A549 (cell line): ENCODE measurements at regions not wholly inside any gene's neighbourhood (a gene's known extent, or its start where the extent isn't known, plus 50 kb on each side); places are given as distances from the start of the nearest gene placed in this dataset.

ENCODE experiments used
- CEBPB ChIP-seq, 2 experiments: fragments of >200 bp in 1 of 2; sonication (Bioruptor Twin) in 1 of 2; formaldehyde crosslinking in 1 of 2; IDR thresholded peaks; 2 replicates each; pipeline ENCODE4 v1.6.1; 2012 to 2016
- EHF ChIP-seq: fragments of 250-450 bp; sonication (Bioruptor Pico); IDR thresholded peaks from 2 replicates; pipeline ENCODE4 v1.5.0; 2020; ENCODE audit warnings: mild to moderate bottlenecking
- EP300 ChIP-seq, 2 experiments: fragments of >200 bp; sonication (Bioruptor Twin); formaldehyde crosslinking; IDR thresholded peaks; 2 replicates in 1 of 2; 3 replicates in 1 of 2; pipeline ENCODE4 v1.6.1; 2016 to 2017
- MAFK ChIP-seq: fragments of 450-650 bp; IDR thresholded peaks from 2 replicates; pipeline ENCODE4 v1.6.1; 2014; ENCODE audit not compliant: partially characterized antibody
- POLR2A ChIP-seq: IDR thresholded peaks from 2 replicates; pipeline ENCODE4 v1.6.1; 2012; ENCODE audit warnings: mild to moderate bottlenecking, low read length
- POLR2AphosphoS2 ChIP-seq: conservative IDR thresholded peaks from 2 replicates; pipeline ENCODE4 v1.6.1; 2012; ENCODE audit warnings: low read length, improper control_type of control experiment, inconsistent platforms
- RAD21 ChIP-seq, 2 experiments: fragments of >200 bp in 1 of 2; sonication (Bioruptor Twin) in 1 of 2; formaldehyde crosslinking in 1 of 2; IDR thresholded peaks in 1 of 2; conservative IDR thresholded peaks in 1 of 2; 2 replicates in 1 of 2; 3 replicates in 1 of 2; pipeline ENCODE4 v1.6.1; 2012 to 2018; ENCODE audit warnings: inconsistent platforms in 1 of 2
- RNF2 ChIP-seq: fragments of 200-600 bp; sonication (generic); IDR thresholded peaks from 2 replicates; pipeline ENCODE4 v1.6.1; 2016; ENCODE audit warnings: low read depth, mild to moderate bottlenecking, antibody characterized with exemption, moderate library complexity, borderline replicate concordance
- SMC3 ChIP-seq: fragments of >200 bp; sonication (Bioruptor Twin); formaldehyde crosslinking; IDR thresholded peaks from 3 replicates; pipeline ENCODE4 v1.6.1; 2018; ENCODE audit warnings: inconsistent platforms
- TF ChIP-seq, protein P1 (sequence below): fragments of >200 bp; sonication (Bioruptor Twin); formaldehyde crosslinking; IDR thresholded peaks from 3 replicates; pipeline ENCODE4 v1.5.1; 2016
- TF ChIP-seq, protein P2 (sequence below): fragments of 150-350 bp; IDR thresholded peaks from 2 replicates; pipeline ENCODE4 v1.6.1; 2014; ENCODE audit warnings: low read depth, mild to moderate bottlenecking, low read length
- TF ChIP-seq, protein P3 (sequence below): fragments of 450-650 bp; IDR thresholded peaks from 2 replicates; pipeline ENCODE4 v1.6.1; 2014; ENCODE audit warnings: antibody characterized with exemption

- TF ChIP-seq CEBPB (IDR thresholded peaks at IDR 0.05) (no peak), RNF2 (no peak), SMC3 (no peak), POLR2A (no peak), EP300 (IDR thresholded peaks at IDR 0.05) (no peak), RAD21 (conservative IDR thresholded peaks at IDR 0.05 in 1 of 2, IDR thresholded peaks at IDR 0.05 in 1 of 2) (no peak), POLR2AphosphoS2 (no peak), MAFK (no peak), EHF (CRISPR knock-in tag) (no peak)
- TF ChIP-seq, protein P1, sequence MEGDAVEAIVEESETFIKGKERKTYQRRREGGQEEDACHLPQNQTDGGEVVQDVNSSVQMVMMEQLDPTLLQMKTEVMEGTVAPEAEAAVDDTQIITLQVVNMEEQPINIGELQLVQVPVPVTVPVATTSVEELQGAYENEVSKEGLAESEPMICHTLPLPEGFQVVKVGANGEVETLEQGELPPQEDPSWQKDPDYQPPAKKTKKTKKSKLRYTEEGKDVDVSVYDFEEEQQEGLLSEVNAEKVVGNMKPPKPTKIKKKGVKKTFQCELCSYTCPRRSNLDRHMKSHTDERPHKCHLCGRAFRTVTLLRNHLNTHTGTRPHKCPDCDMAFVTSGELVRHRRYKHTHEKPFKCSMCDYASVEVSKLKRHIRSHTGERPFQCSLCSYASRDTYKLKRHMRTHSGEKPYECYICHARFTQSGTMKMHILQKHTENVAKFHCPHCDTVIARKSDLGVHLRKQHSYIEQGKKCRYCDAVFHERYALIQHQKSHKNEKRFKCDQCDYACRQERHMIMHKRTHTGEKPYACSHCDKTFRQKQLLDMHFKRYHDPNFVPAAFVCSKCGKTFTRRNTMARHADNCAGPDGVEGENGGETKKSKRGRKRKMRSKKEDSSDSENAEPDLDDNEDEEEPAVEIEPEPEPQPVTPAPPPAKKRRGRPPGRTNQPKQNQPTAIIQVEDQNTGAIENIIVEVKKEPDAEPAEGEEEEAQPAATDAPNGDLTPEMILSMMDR = no peak
- TF ChIP-seq, protein P2, sequence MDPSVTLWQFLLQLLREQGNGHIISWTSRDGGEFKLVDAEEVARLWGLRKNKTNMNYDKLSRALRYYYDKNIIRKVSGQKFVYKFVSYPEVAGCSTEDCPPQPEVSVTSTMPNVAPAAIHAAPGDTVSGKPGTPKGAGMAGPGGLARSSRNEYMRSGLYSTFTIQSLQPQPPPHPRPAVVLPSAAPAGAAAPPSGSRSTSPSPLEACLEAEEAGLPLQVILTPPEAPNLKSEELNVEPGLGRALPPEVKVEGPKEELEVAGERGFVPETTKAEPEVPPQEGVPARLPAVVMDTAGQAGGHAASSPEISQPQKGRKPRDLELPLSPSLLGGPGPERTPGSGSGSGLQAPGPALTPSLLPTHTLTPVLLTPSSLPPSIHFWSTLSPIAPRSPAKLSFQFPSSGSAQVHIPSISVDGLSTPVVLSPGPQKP = no peak
- TF ChIP-seq, protein P3, sequence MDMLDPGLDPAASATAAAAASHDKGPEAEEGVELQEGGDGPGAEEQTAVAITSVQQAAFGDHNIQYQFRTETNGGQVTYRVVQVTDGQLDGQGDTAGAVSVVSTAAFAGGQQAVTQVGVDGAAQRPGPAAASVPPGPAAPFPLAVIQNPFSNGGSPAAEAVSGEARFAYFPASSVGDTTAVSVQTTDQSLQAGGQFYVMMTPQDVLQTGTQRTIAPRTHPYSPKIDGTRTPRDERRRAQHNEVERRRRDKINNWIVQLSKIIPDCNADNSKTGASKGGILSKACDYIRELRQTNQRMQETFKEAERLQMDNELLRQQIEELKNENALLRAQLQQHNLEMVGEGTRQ = no peak
Measured at GRCh38 chr15:95425859-95426258, 904.6 kb upstream of the NR2F2 start.
